ENCODE measurements at regions not wholly inside any gene's neighbourhood (a gene's known extent, or its start where the extent isn't known, plus 50 kb on each side); places are given as distances from the start of the nearest gene placed in this dataset.

- H3K9me3 ChIP-seq (ENCODE audit: insufficient read depth, low read depth, low read length), result no peaks in the 10 kb centered on the region
- no peak overlapping the region for H3K9ac ChIP-seq (ENCODE audit: low read depth, low read length)
- H3K27ac ChIP-seq (ENCODE audit: low read length), result no peak overlapping the region
- H3K27me3 ChIP-seq (ENCODE audit: insufficient read depth, low read length), result no peaks in the 10 kb centered on the region
- peaks cover 32% of the 10 kb centered on the region for H3K4me1 ChIP-seq (ENCODE audit: insufficient read depth, low read length)
- no peak overlapping the region for H3K4me3 ChIP-seq (ENCODE audit: low read length)
- H3K36me3 ChIP-seq (ENCODE audit: insufficient read depth, low read depth, low read length), result no peaks in the 10 kb centered on the region
Observed at GRCh38 chr6:56761651-56762050, 119.0 kb upstream of the DST start.

- Histone ChIP-seq H3K27me3 (ENCODE audit: insufficient read depth, low read length) (no peaks in the 10 kb centered on the region), H3K4me1 (ENCODE audit: insufficient read depth, low read length) (peaks cover 40% of the 10 kb centered on the region), H3K27ac (ENCODE audit: low read length) (no peak overlapping the region), H3K9ac (ENCODE audit: low read depth, low read length) (no peak overlapping the region), H3K36me3 (ENCODE audit: insufficient read depth, low read depth, low read length) (no peaks in the 10 kb centered on the region), H3K9me3 (ENCODE audit: insufficient read depth, low read depth, low read length) (no peaks in the 10 kb centered on the region), H3K4me3 (ENCODE audit: low read length) (no peak overlapping the region)
Observed at GRCh38 chr6:56760842-56761241, 118.2 kb upstream of the DST start.

GRCh38 chr6:56759521-56759920 lies 116.8 kb upstream of the DST start:
- no peaks in the 10 kb centered on the region for H3K9me3 ChIP-seq (ENCODE audit: insufficient read depth, low read depth, low read length)
- H3K36me3 ChIP-seq (ENCODE audit: insufficient read depth, low read depth, low read length), result no peaks in the 10 kb centered on the region
- H3K27ac ChIP-seq (ENCODE audit: low read length), result no peak overlapping the region
- H3K4me1 ChIP-seq (ENCODE audit: insufficient read depth, low read length), result peaks cover 40% of the 10 kb centered on the region
- H3K4me3 ChIP-seq (ENCODE audit: low read length), result no peak overlapping the region
- H3K9ac ChIP-seq (ENCODE audit: low read depth, low read length), result no peak overlapping the region
- H3K27me3 ChIP-seq (ENCODE audit: insufficient read depth, low read length), result no peaks in the 10 kb centered on the region

GRCh38 chr6:56758553-56758952 lies 115.9 kb upstream of the DST start:
- Histone ChIP-seq H3K4me1 (ENCODE audit: insufficient read depth, low read length) (peaks cover 48% of the 10 kb centered on the region), H3K27ac (ENCODE audit: low read length) (no peak overlapping the region)

GRCh38 chr6:56758120-56758519 lies 115.4 kb upstream of the DST start:
- H3K4me1 ChIP-seq (ENCODE audit: insufficient read depth, low read length), result peaks cover 52% of the 10 kb centered on the region
- no peaks in the 10 kb centered on the region for H3K9me3 ChIP-seq (ENCODE audit: insufficient read depth, low read depth, low read length)
- no peaks in the 10 kb centered on the region for H3K36me3 ChIP-seq (ENCODE audit: insufficient read depth, low read depth, low read length)
- no peaks in the 10 kb centered on the region for H3K27me3 ChIP-seq (ENCODE audit: insufficient read depth, low read length)
- no peak overlapping the region for H3K9ac ChIP-seq (ENCODE audit: low read depth, low read length)
- H3K27ac ChIP-seq (ENCODE audit: low read length), result no peak overlapping the region
- H3K4me3 ChIP-seq (ENCODE audit: low read length), result no peak overlapping the region

More at GRCh38 chr6:56758553-56758952, 115.9 kb upstream of the DST start:
- Histone ChIP-seq H3K9me3 (ENCODE audit: insufficient read depth, low read depth, low read length) (no peaks in the 10 kb centered on the region), H3K27me3 (ENCODE audit: insufficient read depth, low read length) (no peaks in the 10 kb centered on the region), H3K9ac (ENCODE audit: low read depth, low read length) (no peak overlapping the region), H3K36me3 (ENCODE audit: insufficient read depth, low read depth, low read length) (no peaks in the 10 kb centered on the region), H3K4me3 (ENCODE audit: low read length) (no peak overlapping the region)

GRCh38 chr6:56757588-56757984 lies 114.9 kb upstream of the DST start:
- no peaks in the 10 kb centered on the region for H3K36me3 ChIP-seq (ENCODE audit: insufficient read depth, low read depth, low read length)
- H3K9me3 ChIP-seq (ENCODE audit: insufficient read depth, low read depth, low read length), result no peaks in the 10 kb centered on the region
- H3K9ac ChIP-seq (ENCODE audit: low read depth, low read length), result no peak overlapping the region; the same call in 1 of the 2 replicates
- H3K4me3 ChIP-seq (ENCODE audit: low read length), result no peak overlapping the region
- H3K27ac ChIP-seq (ENCODE audit: low read length), result no peak overlapping the region
- no peaks in the 10 kb centered on the region for H3K27me3 ChIP-seq (ENCODE audit: insufficient read depth, low read length)
- H3K4me1 ChIP-seq (ENCODE audit: insufficient read depth, low read length), result peaks cover 54% of the 10 kb centered on the region

- Histone ChIP-seq H3K9me3 (ENCODE audit: insufficient read depth, low read depth, low read length) (no peaks in the 10 kb centered on the region), H3K9ac (ENCODE audit: low read depth, low read length) (no peak overlapping the region; the same call in 1 of the 2 replicates), H3K4me1 (ENCODE audit: insufficient read depth, low read length) (peaks cover 58% of the 10 kb centered on the region), H3K27ac (ENCODE audit: low read length) (no peak overlapping the region), H3K27me3 (ENCODE audit: insufficient read depth, low read length) (no peaks in the 10 kb centered on the region), H3K4me3 (ENCODE audit: low read length) (no peak overlapping the region), H3K36me3 (ENCODE audit: insufficient read depth, low read depth, low read length) (no peaks in the 10 kb centered on the region)
Observed at GRCh38 chr6:56756791-56757587, 114.3 kb upstream of the DST start.

GRCh38 chr6:56756219-56756789 lies 113.6 kb upstream of the DST start:
- H3K36me3 ChIP-seq (ENCODE audit: insufficient read depth, low read depth, low read length), result no peaks in the 10 kb centered on the region
- no peak overlapping the region for H3K4me3 ChIP-seq (ENCODE audit: low read length)
- no peaks in the 10 kb centered on the region for H3K27me3 ChIP-seq (ENCODE audit: insufficient read depth, low read length)
- no peak overlapping the region for H3K27ac ChIP-seq (ENCODE audit: low read length)
- H3K9me3 ChIP-seq (ENCODE audit: insufficient read depth, low read depth, low read length), result no peaks in the 10 kb centered on the region
- H3K9ac ChIP-seq (ENCODE audit: low read depth, low read length), result no peak overlapping the region
- H3K4me1 ChIP-seq (ENCODE audit: insufficient read depth, low read length), result peaks cover 64% of the 10 kb centered on the region

- no peaks in the 10 kb centered on the region for H3K36me3 ChIP-seq (ENCODE audit: insufficient read depth, low read depth, low read length)
- H3K4me1 ChIP-seq (ENCODE audit: insufficient read depth, low read length), result peaks cover 73% of the 10 kb centered on the region
- H3K9me3 ChIP-seq (ENCODE audit: insufficient read depth, low read depth, low read length), result no peaks in the 10 kb centered on the region
- H3K27me3 ChIP-seq (ENCODE audit: insufficient read depth, low read length), result no peaks in the 10 kb centered on the region
- H3K9ac ChIP-seq (ENCODE audit: low read depth, low read length), result no peak overlapping the region
- no peak overlapping the region for H3K4me3 ChIP-seq (ENCODE audit: low read length)
- no peak overlapping the region for H3K27ac ChIP-seq (ENCODE audit: low read length)
Observed at GRCh38 chr6:56755040-56755439, 112.4 kb upstream of the DST start.

- Histone ChIP-seq H3K9ac (ENCODE audit: low read depth, low read length) (no peak overlapping the region), H3K9me3 (ENCODE audit: insufficient read depth, low read depth, low read length) (no peaks in the 10 kb centered on the region), H3K27ac (ENCODE audit: low read length) (peak overlapping the region; percentile 26), H3K36me3 (ENCODE audit: insufficient read depth, low read depth, low read length) (no peaks in the 10 kb centered on the region), H3K4me1 (ENCODE audit: insufficient read depth, low read length) (peaks cover 68% of the 10 kb centered on the region), H3K27me3 (ENCODE audit: insufficient read depth, low read length) (no peaks in the 10 kb centered on the region), H3K4me3 (ENCODE audit: low read length) (no peak overlapping the region)
Observed at GRCh38 chr6:56753811-56754210, 111.1 kb upstream of the DST start.

GRCh38 chr6:56752534-56752933 lies 109.8 kb upstream of the DST start:
- Histone ChIP-seq H3K4me1 (ENCODE audit: insufficient read depth, low read length) (peaks cover 68% of the 10 kb centered on the region), H3K9me3 (ENCODE audit: insufficient read depth, low read depth, low read length) (no peaks in the 10 kb centered on the region), H3K4me3 (ENCODE audit: low read length) (no peak overlapping the region), H3K9ac (ENCODE audit: low read depth, low read length) (no peak overlapping the region), H3K27ac (ENCODE audit: low read length) (no peak overlapping the region), H3K36me3 (ENCODE audit: insufficient read depth, low read depth, low read length) (no peaks in the 10 kb centered on the region), H3K27me3 (ENCODE audit: insufficient read depth, low read length) (no peaks in the 10 kb centered on the region)

- no peak overlapping the region for H3K4me3 ChIP-seq (ENCODE audit: low read length)
- no peak overlapping the region for H3K9ac ChIP-seq (ENCODE audit: low read depth, low read length)
- peaks cover 67% of the 10 kb centered on the region for H3K4me1 ChIP-seq (ENCODE audit: insufficient read depth, low read length)
- no peak overlapping the region for H3K27ac ChIP-seq (ENCODE audit: low read length)
- no peaks in the 10 kb centered on the region for H3K9me3 ChIP-seq (ENCODE audit: insufficient read depth, low read depth, low read length)
- no peaks in the 10 kb centered on the region for H3K36me3 ChIP-seq (ENCODE audit: insufficient read depth, low read depth, low read length)
- H3K27me3 ChIP-seq (ENCODE audit: insufficient read depth, low read length), result no peaks in the 10 kb centered on the region
Observed at GRCh38 chr6:56752009-56752408, 109.3 kb upstream of the DST start.

Measured in iPS-20b (cell line).